H1 (cell line): ENCODE measurements at regions not wholly inside any gene's neighbourhood (a gene's known extent, or its start where the extent isn't known, plus 50 kb on each side); places are given as distances from the start of the nearest gene placed in this dataset.

ENCODE experiments used
- CTCF ChIA-PET: fragments of 300-600 bp; sonication (Branson Sonifier 250); formaldehyde crosslinking; loops from one replicate; lab custom pipeline; 2021; ENCODE audit not compliant: partially characterized antibody; lab: Charles Lee
- POLR2A ChIA-PET: fragments of 300-600 bp; sonication (Branson Sonifier 250); formaldehyde crosslinking; loops from one replicate; lab custom pipeline; 2021; ENCODE audit warnings: inconsistent platforms; ENCODE audit not compliant: partially characterized antibody; lab: Charles Lee
- DNase-seq, 2 experiments: peaks; one replicate each; pipeline versions ENCODE4 v3.0.0 to v3.0.0-alpha.2; 2010 to 2022; ENCODE audit warnings: low spot score in 2 of 2, low read depth in 1 of 2, mixed read lengths in 1 of 2
- FAIRE-seq: peaks from 2 replicates; lab custom pipeline; 2011; peaks lifted over from hg19 to GRCh38; lab: Jason Lieb, UNC
- H2AFZ ChIP-seq: 2 replicates; pipeline ENCODE4 v1.8.1; 2012; ENCODE audit warnings: low read length, inconsistent platforms
- H2AK5ac ChIP-seq: 2 replicates; pipeline ENCODE4 v1.6.1; 2013; ENCODE audit warnings: low read depth, low read length
- H2BK120ac ChIP-seq: replicated peaks from 2 replicates; pipeline ENCODE3; 2013; ENCODE audit warnings: low read depth, low read length, inconsistent platforms
- H2BK12ac ChIP-seq: 2 replicates; pipeline ENCODE4 v1.6.1; 2013; ENCODE audit warnings: low read depth, low read length
- H2BK15ac ChIP-seq: 2 replicates; pipeline ENCODE4 v1.6.1; 2013; ENCODE audit warnings: low read length
- H2BK20ac ChIP-seq: 2 replicates; pipeline ENCODE4 v1.6.1; 2013; ENCODE audit warnings: low read length
- H2BK5ac ChIP-seq: 2 replicates; pipeline ENCODE4 v1.6.1; 2013; ENCODE audit warnings: low read depth, low read length
- H3K14ac ChIP-seq: 2 replicates; pipeline ENCODE4 v1.6.1; 2013; ENCODE audit warnings: inconsistent platforms; ENCODE audit not compliant: insufficient read length
- H3K18ac ChIP-seq: 2 replicates; pipeline ENCODE4 v1.6.1; 2013; ENCODE audit warnings: low read length; ENCODE audit errors: extremely low read depth
- H3K23ac ChIP-seq: 2 replicates; pipeline ENCODE4 v1.6.1; 2013; ENCODE audit warnings: inconsistent platforms; ENCODE audit not compliant: insufficient read length
- H3K23me2 ChIP-seq: 2 replicates; pipeline ENCODE4 v1.6.1; 2013; ENCODE audit warnings: low read depth, low read length
- H3K27ac ChIP-seq: 2 replicates; pipeline ENCODE4 v1.6.1; 2011; ENCODE audit warnings: low read depth, low read length, inconsistent platforms
- H3K27me3 ChIP-seq, 4 experiments: replicated peaks in 1 of 4; 1 replicate in 1 of 4; 2 replicates in 3 of 4; pipeline versions ENCODE4 v1.6.1 to v1.8.1; 2011 to 2013; ENCODE audit warnings: low read length in 3 of 4, mild to moderate bottlenecking in 3 of 4, inconsistent platforms in 2 of 4, mixed read lengths in 2 of 4, moderate library complexity in 1 of 4; ENCODE audit not compliant: control insufficient read depth in 3 of 4, insufficient read depth in 3 of 4; ENCODE audit errors: extremely low read depth in 1 of 4
- H3K36me3 ChIP-seq, 4 experiments: 2 replicates each; pipeline versions ENCODE4 v1.6.1 to v1.8.1; 2011 to 2013; ENCODE audit warnings: mild to moderate bottlenecking in 4 of 4, low read length in 3 of 4, moderate library complexity in 2 of 4, control low read depth in 1 of 4, inconsistent platforms in 1 of 4; ENCODE audit not compliant: insufficient read depth in 4 of 4, control insufficient read depth in 2 of 4
- H3K4ac ChIP-seq: replicated peaks from 2 replicates; pipeline ENCODE3; 2013; ENCODE audit warnings: low read length, low read depth, mixed read lengths, inconsistent platforms; ENCODE audit not compliant: insufficient read length
- H3K4me1 ChIP-seq, 4 experiments: replicated peaks in 1 of 4; 1 replicate in 1 of 4; 2 replicates in 3 of 4; pipeline versions ENCODE4 v1.6.1 to v1.8.1; 2011 to 2013; ENCODE audit warnings: low read length in 3 of 4, inconsistent platforms in 2 of 4, mixed read lengths in 1 of 4; ENCODE audit not compliant: insufficient read depth in 4 of 4, control insufficient read depth in 3 of 4
- H3K4me2 ChIP-seq, 2 experiments: 2 replicates each; pipeline versions ENCODE4 v1.6.1 to v1.8.1; 2011 to 2013; ENCODE audit warnings: low read depth in 2 of 2, low read length in 2 of 2, control low read depth in 1 of 2, inconsistent platforms in 1 of 2, mild to moderate bottlenecking in 1 of 2; ENCODE audit not compliant: insufficient read depth in 1 of 2
- H3K4me3 ChIP-seq, 4 experiments: fragments of 200-600, 300-600 bp in 1 of 4; sonication (generic), shearing (Covaris generic), sonication (Bioruptor Twin) in 1 of 4; 2 replicates each; pipeline versions ENCODE4 v1.5.1 to v1.8.1; 2011 to 2016; ENCODE audit warnings: low read length in 4 of 4, low read depth in 3 of 4, control low read depth in 2 of 4, inconsistent platforms in 2 of 4, mild to moderate bottlenecking in 2 of 4, mixed read lengths in 1 of 4, moderate library complexity in 1 of 4; ENCODE audit not compliant: insufficient read depth in 2 of 4; ENCODE audit errors: extremely low read depth in 1 of 4
- H3K56ac ChIP-seq: replicated peaks from 2 replicates; pipeline ENCODE3; 2013; ENCODE audit warnings: low read depth, mild to moderate bottlenecking, mixed read lengths, low read length, inconsistent platforms; ENCODE audit not compliant: insufficient read length
- H3K79me1 ChIP-seq: 2 replicates; pipeline ENCODE4 v1.6.1; 2013; ENCODE audit warnings: low read depth, low read length, control low read depth
- H3K79me2 ChIP-seq, 2 experiments: 2 replicates each; pipeline versions ENCODE4 v1.6.1 to v1.8.1; 2012 to 2013; ENCODE audit warnings: low read length in 2 of 2, mild to moderate bottlenecking in 2 of 2, inconsistent platforms in 1 of 2; ENCODE audit not compliant: insufficient read depth in 2 of 2, control insufficient read depth in 1 of 2
- H3K9ac ChIP-seq, 4 experiments: replicated peaks in 1 of 4; 1 replicate in 1 of 4; 2 replicates in 3 of 4; pipeline versions ENCODE4 v1.6.1 to v1.8.1; 2011 to 2013; ENCODE audit warnings: low read depth in 3 of 4, low read length in 3 of 4, control low read depth in 2 of 4, mild to moderate bottlenecking in 2 of 4, moderate library complexity in 2 of 4, inconsistent platforms in 1 of 4; ENCODE audit errors: extremely low read depth in 1 of 4
- H3K9me3 ChIP-seq, 2 experiments: 2 replicates each; pipeline versions ENCODE4 v1.6.1 to v1.8.1; 2012 to 2013; ENCODE audit warnings: mild to moderate bottlenecking in 2 of 2, moderate library complexity in 2 of 2, control low read depth in 1 of 2, inconsistent platforms in 1 of 2, low read depth in 1 of 2, low read length in 1 of 2, mixed read lengths in 1 of 2; ENCODE audit not compliant: insufficient read depth in 2 of 2
- H4K20me1 ChIP-seq, 2 experiments: replicated peaks in 1 of 2; 2 replicates each; pipeline versions ENCODE3 to v1.8.1; 2011 to 2013; ENCODE audit warnings: inconsistent platforms in 2 of 2, low read length in 2 of 2, mild to moderate bottlenecking in 1 of 2; ENCODE audit not compliant: insufficient read depth in 2 of 2, control insufficient read depth in 1 of 2
- H4K5ac ChIP-seq: 2 replicates; pipeline ENCODE4 v1.6.1; 2013; ENCODE audit warnings: low read length, low read depth, mixed read lengths, inconsistent platforms; ENCODE audit not compliant: insufficient read length
- H4K8ac ChIP-seq: 2 replicates; pipeline ENCODE4 v1.8.0; 2013; ENCODE audit warnings: mild to moderate bottlenecking, moderate library complexity, low read length, inconsistent platforms; ENCODE audit not compliant: insufficient read depth; ENCODE audit errors: extremely low read depth
- H4K91ac ChIP-seq: replicated peaks from 2 replicates; pipeline ENCODE3; 2013; ENCODE audit warnings: low read length, mixed read lengths, inconsistent platforms; ENCODE audit not compliant: insufficient read length
- CHD2 ChIP-seq: IDR thresholded peaks from 2 replicates; pipeline ENCODE4 v1.6.1; 2012; ENCODE audit warnings: low read length, improper control_type of control experiment
- KDM1A ChIP-seq: fragments of 200-600, 300-600 bp; sonication (generic); IDR thresholded peaks from 2 replicates; pipeline ENCODE4 v1.7.1; 2016; ENCODE audit warnings: mild to moderate bottlenecking, low read length, borderline replicate concordance
- KDM5A ChIP-seq: fragments of 200-600 bp; IDR thresholded peaks from 2 replicates; pipeline ENCODE4 v1.7.1; 2012; ENCODE audit warnings: mild to moderate bottlenecking, low read length, inconsistent platforms, mixed read lengths
- RNF2 ChIP-seq: fragments of 200-900, 300-1000 bp; sonication (generic); IDR thresholded peaks from 2 replicates; pipeline ENCODE4 v1.7.1; 2016; ENCODE audit warnings: borderline replicate concordance, low read depth, mild to moderate bottlenecking, antibody characterized with exemption, low read length; ENCODE audit not compliant: poor library complexity, severe bottlenecking; ENCODE audit errors: missing control alignments
- SUZ12 ChIP-seq: fragments of 200-600 bp; sonication (generic); IDR thresholded peaks from 2 replicates; pipeline ENCODE4 v1.6.1; 2012; ENCODE audit warnings: mild to moderate bottlenecking, inconsistent platforms, low read length, moderate library complexity, mixed read lengths
- TAF1 ChIP-seq: IDR thresholded peaks from 2 replicates; pipeline ENCODE4 v1.6.1; 2011; ENCODE audit warnings: mild to moderate bottlenecking, low read depth, low read length
- TCF12 ChIP-seq: IDR thresholded peaks from 2 replicates; pipeline ENCODE4 v1.6.1; 2011; ENCODE audit warnings: low read depth, mild to moderate bottlenecking, low read length
- ZNF274 ChIP-seq: IDR thresholded peaks from 2 replicates; pipeline ENCODE4 v1.7.0; 2012; ENCODE audit warnings: low read length, borderline replicate concordance; ENCODE audit errors: extremely low read depth
- WGBS, 2 experiments: shearing (Covaris generic) in 1 of 2; methylation state at CpG; one replicate each; pipeline versions ENCODE4 v1.1.6 to v1.1.7; 2013 to 2015; ENCODE audit warnings: low lambda C conversion rate in 2 of 2, mixed read lengths in 2 of 2, inconsistent platforms in 1 of 2, low coverage in 1 of 2, missing lambda C conversion rate in 1 of 2; ENCODE audit not compliant: insufficient replicate concordance in 2 of 2, insufficient coverage in 1 of 2, insufficient read length in 1 of 2; ENCODE audit errors: extremely low coverage in 1 of 2, missing lambda C conversion rate in 1 of 2; 5-methylcytosine and 5-hydroxymethylcytosine counted together
- TF ChIP-seq, protein P1 (sequence below), 3 experiments: IDR thresholded peaks; 1 replicate in 2 of 3; 2 replicates in 1 of 3; pipeline versions ENCODE4 v1.5.1 to v1.6.1; 2011; ENCODE audit warnings: low read length in 3 of 3, mild to moderate bottlenecking in 3 of 3, inconsistent platforms in 2 of 3, low read depth in 1 of 3, moderate library complexity in 1 of 3; ENCODE audit not compliant: insufficient read depth in 1 of 3; ENCODE audit errors: control extremely low read depth in 1 of 3

DNA sequence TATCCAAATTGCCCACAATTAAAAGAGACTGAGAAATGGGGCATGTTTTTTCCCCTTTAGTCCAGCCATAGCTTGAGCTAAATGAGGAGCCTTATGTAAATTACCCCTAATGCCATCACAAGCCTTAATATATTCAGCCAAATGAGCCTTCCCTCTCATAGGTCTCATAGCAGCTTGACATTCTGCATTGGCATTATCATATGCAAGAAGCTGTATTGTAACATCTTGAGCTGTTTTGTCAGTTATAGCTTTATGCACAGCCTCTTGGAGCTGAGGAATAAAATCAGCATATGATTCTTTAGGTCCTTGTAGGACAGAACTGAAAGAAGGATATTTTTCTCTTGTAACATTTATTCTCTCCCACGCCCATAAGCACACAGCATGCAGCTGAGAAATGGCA is 153.2 kb downstream of the ZNF486 start:
- H3K4me3 ChIP-seq: no peak overlapping the region
- no peak overlapping the region for H2BK120ac ChIP-seq
- H4K20me1 ChIP-seq: no peaks in the 10 kb centered on the region
- H4K8ac ChIP-seq: no peak overlapping the region
- H2BK20ac ChIP-seq: no peak overlapping the region
- no peaks in the 10 kb centered on the region for H3K9me3 ChIP-seq
- no peak for DNase-seq
- no peaks in the 10 kb centered on the region for H3K27me3 ChIP-seq
- no peak overlapping the region for H3K9ac ChIP-seq
- no peak overlapping the region for H3K18ac ChIP-seq
- no peak overlapping the region for H4K91ac ChIP-seq
- H3K4me1 ChIP-seq: peaks cover 0 to 4% (median 0%) of the 10 kb centered on the region in 4 experiments; a peak in 3 of 7 replicates
- 100% methylated on average over 1 of the region's 1 CpG; no CpG with 5 or more reads in 1 of the 2 experiments for WGBS, 2 experiments
- no peaks in the 10 kb centered on the region for H3K79me1 ChIP-seq
- ChIA-PET POLR2A (interaction anchor here (1.1 to 1.2 kb wide), 2 partner anchors 83 to 105 kb away, joined by 3 read pairs; no protein-coding TSS in a partner anchor), CTCF (no interaction called here)
- H2BK5ac ChIP-seq: no peak overlapping the region
- H2BK12ac ChIP-seq: no peak overlapping the region
- H3K36me3 ChIP-seq: no peaks in the 10 kb centered on the region
- H3K23ac ChIP-seq: no peak overlapping the region
- H3K79me2 ChIP-seq: no peaks in the 10 kb centered on the region
- no peak overlapping the region for H3K4me2 ChIP-seq
- no peak overlapping the region for H3K56ac ChIP-seq
- no peak overlapping the region for H2BK15ac ChIP-seq
- H3K27ac ChIP-seq: no peak overlapping the region
- H3K23me2 ChIP-seq: no peaks in the 10 kb centered on the region
- H3K4ac ChIP-seq: no peak overlapping the region
- H4K5ac ChIP-seq: no peak overlapping the region
- no peak for FAIRE-seq
- H2AFZ ChIP-seq: no peak overlapping the region
- no peak overlapping the region for H3K14ac ChIP-seq
- no peak overlapping the region for H2AK5ac ChIP-seq
- TF ChIP-seq TCF12 (no peak), SUZ12 (no peak), KDM1A (no peak), RNF2 (no peak), TAF1 (no peak), KDM5A (no peak), ZNF274 (no peak), CHD2 (no peak)
- TF ChIP-seq, protein P1, sequence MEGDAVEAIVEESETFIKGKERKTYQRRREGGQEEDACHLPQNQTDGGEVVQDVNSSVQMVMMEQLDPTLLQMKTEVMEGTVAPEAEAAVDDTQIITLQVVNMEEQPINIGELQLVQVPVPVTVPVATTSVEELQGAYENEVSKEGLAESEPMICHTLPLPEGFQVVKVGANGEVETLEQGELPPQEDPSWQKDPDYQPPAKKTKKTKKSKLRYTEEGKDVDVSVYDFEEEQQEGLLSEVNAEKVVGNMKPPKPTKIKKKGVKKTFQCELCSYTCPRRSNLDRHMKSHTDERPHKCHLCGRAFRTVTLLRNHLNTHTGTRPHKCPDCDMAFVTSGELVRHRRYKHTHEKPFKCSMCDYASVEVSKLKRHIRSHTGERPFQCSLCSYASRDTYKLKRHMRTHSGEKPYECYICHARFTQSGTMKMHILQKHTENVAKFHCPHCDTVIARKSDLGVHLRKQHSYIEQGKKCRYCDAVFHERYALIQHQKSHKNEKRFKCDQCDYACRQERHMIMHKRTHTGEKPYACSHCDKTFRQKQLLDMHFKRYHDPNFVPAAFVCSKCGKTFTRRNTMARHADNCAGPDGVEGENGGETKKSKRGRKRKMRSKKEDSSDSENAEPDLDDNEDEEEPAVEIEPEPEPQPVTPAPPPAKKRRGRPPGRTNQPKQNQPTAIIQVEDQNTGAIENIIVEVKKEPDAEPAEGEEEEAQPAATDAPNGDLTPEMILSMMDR (IDR thresholded peaks at IDR 0.05; ENCODE audit: control extremely low read depth in 1 of 3, insufficient read depth in 1 of 3, low read depth in 1 of 3, low read length in 3 of 3): no peak
- TF ChIP-seq, all 59 proteins: peak for 0
